ENCODE measurements at regions not wholly inside any gene's neighbourhood (a gene's known extent, or its start where the extent isn't known, plus 50 kb on each side); places are given as distances from the start of the nearest gene placed in this dataset.
A peak's percentile ranks its signal among the peaks of the same experiment; 100 is the strongest.

- no TSS peak for BruUV-seq (replicated peaks)
- DNase-seq = no peak
- TF ChIP-seq EZH2 (IDR thresholded peaks at IDR 0.05; ENCODE audit: low read length, unreplicated experiment) = no peak
- no peak for TF ChIP-seq EZH2phosphoT487 (IDR thresholded peaks at IDR 0.05; ENCODE audit: borderline replicate concordance, low read length)
- no peak for TF ChIP-seq CTCF (conservative IDR thresholded peaks at IDR 0.05; ENCODE audit: low read depth, low read length)
- Histone ChIP-seq H3K9me2 (replicated peaks; ENCODE audit: low read length) (no peaks in the 10 kb centered on the region), H3K27me3 (ENCODE audit: low read length) (no peaks in the 10 kb centered on the region), H3K79me2 (ENCODE audit: low read length) (no peaks in the 10 kb centered on the region), H3K27ac (ENCODE audit: low read length) (no peak overlapping the region), H3K9ac (ENCODE audit: low read length) (no peak overlapping the region), H3F3A (ENCODE audit: low read length, unreplicated experiment) (peaks cover 3% of the 10 kb centered on the region), H3K36me3 (ENCODE audit: low read depth, low read length) (no peaks in the 10 kb centered on the region), H2AFZ (ENCODE audit: low read length) (no peak overlapping the region), H3K4me2 (ENCODE audit: low read length) (no peak overlapping the region), H3K4me1 (ENCODE audit: insufficient read depth, low read length) (peaks cover 50% of the 10 kb centered on the region), H3K4me3 (ENCODE audit: low read length) (no peak overlapping the region), H4K20me1 (ENCODE audit: low read length) (no peaks in the 10 kb centered on the region), H3K9me3 (ENCODE audit: low read length) (no peaks in the 10 kb centered on the region)
- intact Hi-C loops (cut with micrococcal nuclease) = loop anchor here (10.0 kb wide), 3 partner anchors 139 to 309 kb away; partner anchors contain the start of gene DIAPH2
- no peak for ATAC-seq
- ChIA-PET POLR2A (ENCODE audit: unreplicated experiment) (no interaction called here), CTCF (no interaction called here)
Observed at GRCh38 chrX:96405842-96406241, 278.8 kb upstream of the DIAPH2 start.

- BruUV-seq (replicated peaks) = no TSS peak
- Histone ChIP-seq H3K79me2 (ENCODE audit: low read length) (no peaks in the 10 kb centered on the region), H4K20me1 (ENCODE audit: low read length) (no peaks in the 10 kb centered on the region), H3K4me2 (ENCODE audit: low read length) (peak overlapping the region; percentile 90), H3K9me3 (ENCODE audit: low read length) (no peaks in the 10 kb centered on the region), H2AFZ (ENCODE audit: low read length) (no peak overlapping the region), H3F3A (ENCODE audit: low read length, unreplicated experiment) (peaks cover 3% of the 10 kb centered on the region), H3K4me3 (ENCODE audit: low read length) (peak overlapping the region; percentile 61), H3K27me3 (ENCODE audit: low read length) (no peaks in the 10 kb centered on the region), H3K9ac (ENCODE audit: low read length) (peak overlapping the region; percentile 65), H3K9me2 (replicated peaks; ENCODE audit: low read length) (no peaks in the 10 kb centered on the region), H3K4me1 (ENCODE audit: insufficient read depth, low read length) (peaks cover 50% of the 10 kb centered on the region), H3K27ac (ENCODE audit: low read length) (peak overlapping the region; percentile 98), H3K36me3 (ENCODE audit: low read depth, low read length) (no peaks in the 10 kb centered on the region)
- DNase-seq (peak; percentile 86), ATAC-seq (peak; percentile 69)
- ChIA-PET POLR2A (ENCODE audit: unreplicated experiment) (interaction anchor here (0.5 kb wide), 1 partner anchor 16 kb away, joined by 4 read pairs; no protein-coding TSS in a partner anchor), CTCF (no interaction called here)
- no peak for TF ChIP-seq EZH2phosphoT487 (IDR thresholded peaks at IDR 0.05; ENCODE audit: borderline replicate concordance, low read length)
- TF ChIP-seq EZH2 (IDR thresholded peaks at IDR 0.05; ENCODE audit: low read length, unreplicated experiment) = no peak
- TF ChIP-seq CTCF (conservative IDR thresholded peaks at IDR 0.05; ENCODE audit: low read depth, low read length) = no peak
- intact Hi-C loops (cut with micrococcal nuclease) = loop anchor here (1.0 to 10.0 kb wide), 4 partner anchors 67 to 308 kb away; partner anchors contain the start of gene DIAPH2
Observed at GRCh38 chrX:96407072-96407471, 277.6 kb upstream of the DIAPH2 start.

GRCh38 chrX:96407501-96407900 lies 277.1 kb upstream of the DIAPH2 start:
- Histone ChIP-seq H3K27me3 (ENCODE audit: low read length) (no peaks in the 10 kb centered on the region), H3K9me2 (replicated peaks; ENCODE audit: low read length) (no peaks in the 10 kb centered on the region), H3K9ac (ENCODE audit: low read length) (peak overlapping the region; percentile 65), H3K36me3 (ENCODE audit: low read depth, low read length) (no peaks in the 10 kb centered on the region), H3F3A (ENCODE audit: low read length, unreplicated experiment) (peaks cover 3% of the 10 kb centered on the region), H2AFZ (ENCODE audit: low read length) (no peak overlapping the region), H3K4me1 (ENCODE audit: insufficient read depth, low read length) (peaks cover 50% of the 10 kb centered on the region), H3K27ac (ENCODE audit: low read length) (peak overlapping the region; percentile 98), H3K4me3 (ENCODE audit: low read length) (peak overlapping the region; percentile 61), H3K4me2 (ENCODE audit: low read length) (peak overlapping the region; percentile 90), H3K79me2 (ENCODE audit: low read length) (no peaks in the 10 kb centered on the region), H4K20me1 (ENCODE audit: low read length) (no peaks in the 10 kb centered on the region), H3K9me3 (ENCODE audit: low read length) (no peaks in the 10 kb centered on the region)
- TF ChIP-seq EZH2phosphoT487 (IDR thresholded peaks at IDR 0.05; ENCODE audit: borderline replicate concordance, low read length) (no peak), CTCF (conservative IDR thresholded peaks at IDR 0.05; ENCODE audit: low read depth, low read length) (no peak), EZH2 (IDR thresholded peaks at IDR 0.05; ENCODE audit: low read length, unreplicated experiment) (no peak)
- intact Hi-C loops (cut with micrococcal nuclease) = loop anchor here (1.0 to 10.0 kb wide), 4 partner anchors 67 to 307 kb away; partner anchors contain the start of gene DIAPH2
- ChIA-PET POLR2A (ENCODE audit: unreplicated experiment) (interaction anchor here (0.5 kb wide), 1 partner anchor 15 kb away, joined by 4 read pairs; no protein-coding TSS in a partner anchor), CTCF (no interaction called here)
- ATAC-seq (peak; percentile 84), DNase-seq (peak; percentile 86)
- no TSS peak for BruUV-seq (replicated peaks)
